Mammary epithelial cell (primary cell): ENCODE measurements at regions not wholly inside any gene's neighbourhood (a gene's known extent, or its start where the extent isn't known, plus 50 kb on each side); places are given as distances from the start of the nearest gene placed in this dataset.

Experiments used
- CTCF ChIP-seq, 2 donors: IDR thresholded peaks in 1 of 2; conservative IDR thresholded peaks in 1 of 2; 2 replicates each; pipeline ENCODE4 v1.5.1; 2011 to 2012; ENCODE audit warnings: inconsistent platforms in 2 of 2, low read length in 2 of 2, mild to moderate bottlenecking in 2 of 2, control low read depth in 1 of 2, low read depth in 1 of 2; ENCODE audit not compliant: insufficient read depth in 1 of 2; ENCODE audit errors: extremely low read depth in 1 of 2
- EZH2 ChIP-seq: IDR thresholded peaks from 2 replicates; pipeline ENCODE4 v1.6.1; 2012; ENCODE audit warnings: low read length, inconsistent platforms, borderline replicate concordance

GRCh38 chr5:165757791-165758190 lies 2252.4 kb downstream of the MAT2B start:
- TF ChIP-seq CTCF (conservative IDR thresholded peaks at IDR 0.05 in 1 of 2, IDR thresholded peaks at IDR 0.05 in 1 of 2; ENCODE audit: extremely low read depth in 1 of 2, insufficient read depth in 1 of 2, low read depth in 1 of 2, low read length in 2 of 2) (no peak), EZH2 (no peak)
